ENCODE measurements at regions not wholly inside any gene's neighbourhood (a gene's known extent, or its start where the extent isn't known, plus 50 kb on each side); places are given as distances from the start of the nearest gene placed in this dataset.

- TF ChIP-seq FOXJ3 (CRISPR knock-in tag; IDR thresholded peaks at IDR 0.05) (no peak), SIN3A (IDR thresholded peaks at IDR 0.05; ENCODE audit: borderline replicate concordance, low read depth, low read length) (no peak), SMC3 (IDR thresholded peaks at IDR 0.05; ENCODE audit: low read depth, low read length) (no peak), CTCF (IDR thresholded peaks at IDR 0.05) (no peak)
Observed at GRCh38 chr12:75908961-75909605, 122.5 kb downstream of the PHLDA1 start.
